ENCODE measurements at regions not wholly inside any gene's neighbourhood (a gene's known extent, or its start where the extent isn't known, plus 50 kb on each side); places are given as distances from the start of the nearest gene placed in this dataset.

DNA sequence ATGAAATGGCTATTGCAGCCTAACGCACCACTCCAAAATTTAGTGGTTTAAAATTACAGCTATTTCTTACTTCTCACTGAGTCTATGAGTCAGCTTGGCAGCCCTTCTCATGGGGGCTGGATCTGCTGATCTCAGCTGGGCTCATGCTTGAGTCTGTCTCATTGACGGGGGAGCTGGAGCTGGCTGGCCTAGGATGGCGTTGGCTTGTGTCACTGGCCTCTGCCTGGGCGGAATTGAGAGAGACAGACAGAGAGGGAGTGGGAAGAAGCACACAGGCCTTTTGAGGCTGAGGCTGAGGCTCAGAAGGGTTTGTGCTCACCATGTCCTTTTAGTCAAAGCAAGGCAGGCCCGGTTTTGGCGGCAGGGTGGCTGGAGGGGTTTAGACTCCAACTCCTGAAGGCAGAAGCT is 412.1 kb upstream of the MYT1L start:
- Histone ChIP-seq H3K9ac (ENCODE audit: insufficient read depth, low read length) (no peak overlapping the region), H3K27ac (ENCODE audit: insufficient read depth, low read length) (no peak overlapping the region)

DNA sequence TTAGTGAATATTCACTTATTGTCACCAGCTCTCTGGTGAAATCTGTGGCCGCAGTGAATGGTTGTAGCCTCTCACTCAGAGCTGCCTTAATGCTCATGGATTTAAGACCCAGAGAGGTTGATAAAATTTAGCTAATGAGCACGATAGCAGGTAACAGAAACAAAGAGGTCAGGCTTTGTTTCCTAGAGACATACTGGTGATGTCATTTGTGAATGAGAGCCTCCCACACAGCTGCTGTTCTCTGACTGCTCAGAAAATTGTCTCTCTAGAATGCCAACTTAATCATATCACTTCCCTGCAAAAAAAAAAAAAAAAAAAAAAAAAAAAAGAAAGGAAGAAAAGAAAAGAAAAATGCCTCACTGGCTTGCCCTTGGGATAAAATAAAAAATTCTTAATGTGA is 411.7 kb upstream of the MYT1L start:
- Histone ChIP-seq H3K4me2 (ENCODE audit: extremely low read depth, insufficient read depth, low read length) (no peak overlapping the region), H3K9ac (ENCODE audit: insufficient read depth, low read length) (no peak overlapping the region), H3K4me1 (ENCODE audit: control insufficient read depth, extremely low read depth, insufficient read depth, low read length) (no peaks in the 10 kb centered on the region), H3K27ac (ENCODE audit: insufficient read depth, low read length) (no peak overlapping the region), H2AFZ (ENCODE audit: low read length) (no peak overlapping the region), H3K36me3 (ENCODE audit: control insufficient read depth, insufficient read depth, low read length) (no peaks in the 10 kb centered on the region), H3K79me2 (ENCODE audit: control insufficient read depth, insufficient read depth, low read length) (no peaks in the 10 kb centered on the region), H3K27me3 (ENCODE audit: control insufficient read depth, insufficient read depth, low read length) (no peaks in the 10 kb centered on the region), H3K4me3 (replicated peaks in 1 of 4; ENCODE audit: control extremely low read depth in 1 of 4, insufficient read depth in 1 of 4, low read depth in 3 of 4, low read length in 4 of 4) (no peak overlapping the region), H3K9me3 (ENCODE audit: control insufficient read depth, insufficient read depth, low read depth, low read length) (no peaks in the 10 kb centered on the region), H4K20me1 (ENCODE audit: control insufficient read depth, extremely low read depth, insufficient read depth, low read length) (no peaks in the 10 kb centered on the region)
- TF ChIP-seq EZH2 (IDR thresholded peaks at IDR 0.05; ENCODE audit: low read length, missing control alignments) (no peak), CTCF (conservative IDR thresholded peaks at IDR 0.05 in 1 of 2, IDR thresholded peaks at IDR 0.05 in 1 of 2; ENCODE audit: low read depth in 1 of 2, low read length in 2 of 2) (no peak)
- peak in 1 of 2 donors; percentile 22 for DNase-seq (ENCODE audit: low read depth in 2 of 2)

More for the DNA sequence above, 412.1 kb upstream of the MYT1L start:
- Histone ChIP-seq H4K20me1 (ENCODE audit: control insufficient read depth, extremely low read depth, insufficient read depth, low read length) (no peaks in the 10 kb centered on the region), H3K4me2 (ENCODE audit: extremely low read depth, insufficient read depth, low read length) (no peak overlapping the region), H3K4me3 (replicated peaks in 1 of 4; ENCODE audit: control extremely low read depth in 1 of 4, insufficient read depth in 1 of 4, low read depth in 3 of 4, low read length in 4 of 4) (no peak overlapping the region), H3K9me3 (ENCODE audit: control insufficient read depth, insufficient read depth, low read depth, low read length) (no peaks in the 10 kb centered on the region), H3K36me3 (ENCODE audit: control insufficient read depth, insufficient read depth, low read length) (no peaks in the 10 kb centered on the region), H3K79me2 (ENCODE audit: control insufficient read depth, insufficient read depth, low read length) (no peaks in the 10 kb centered on the region), H3K27me3 (ENCODE audit: control insufficient read depth, insufficient read depth, low read length) (no peaks in the 10 kb centered on the region), H2AFZ (ENCODE audit: low read length) (no peak overlapping the region), H3K4me1 (ENCODE audit: control insufficient read depth, extremely low read depth, insufficient read depth, low read length) (no peaks in the 10 kb centered on the region)
- TF ChIP-seq CTCF (conservative IDR thresholded peaks at IDR 0.05 in 1 of 2, IDR thresholded peaks at IDR 0.05 in 1 of 2; ENCODE audit: low read depth in 1 of 2, low read length in 2 of 2): no peak
- no peak for TF ChIP-seq EZH2 (IDR thresholded peaks at IDR 0.05; ENCODE audit: low read length, missing control alignments)
- peak in 1 of 2 donors; percentile 64 for DNase-seq (ENCODE audit: low read depth in 2 of 2)

DNA sequence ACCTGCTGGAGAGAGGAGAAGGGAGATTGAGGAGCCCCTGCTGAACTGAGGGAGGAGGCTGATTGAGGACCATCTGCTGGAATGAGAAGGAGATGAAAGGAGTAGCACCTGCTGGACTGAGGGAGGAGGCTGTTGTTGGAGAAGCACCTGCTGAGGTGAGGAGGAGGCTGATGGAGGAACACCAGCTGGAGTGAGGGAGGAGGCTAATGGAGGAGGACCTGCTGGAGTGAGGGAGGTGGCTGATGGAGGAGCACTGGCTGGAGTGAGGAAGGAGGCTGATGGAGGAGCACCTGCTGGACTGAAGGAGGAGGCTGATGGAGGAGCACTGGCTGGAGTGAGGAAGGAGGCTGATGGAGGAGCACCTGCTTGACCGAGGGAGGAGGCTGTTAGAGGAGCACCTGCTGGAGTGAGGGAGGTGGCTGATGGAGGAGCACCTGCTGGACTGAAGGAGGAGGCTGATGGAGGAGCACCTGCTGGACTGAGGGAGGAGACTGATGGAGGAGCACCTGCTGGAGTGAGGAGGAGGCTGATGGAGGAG is 409.2 kb upstream of the MYT1L start:
- Histone ChIP-seq H3K27me3 (ENCODE audit: control insufficient read depth, insufficient read depth, low read length) (no peaks in the 10 kb centered on the region), H3K9me3 (ENCODE audit: control insufficient read depth, insufficient read depth, low read depth, low read length) (no peaks in the 10 kb centered on the region), H3K4me1 (ENCODE audit: control insufficient read depth, extremely low read depth, insufficient read depth, low read length) (no peaks in the 10 kb centered on the region), H3K9ac (ENCODE audit: insufficient read depth, low read length) (no peak overlapping the region), H3K79me2 (ENCODE audit: control insufficient read depth, insufficient read depth, low read length) (no peaks in the 10 kb centered on the region), H2AFZ (ENCODE audit: low read length) (no peak overlapping the region), H3K36me3 (ENCODE audit: control insufficient read depth, insufficient read depth, low read length) (no peaks in the 10 kb centered on the region), H3K27ac (ENCODE audit: insufficient read depth, low read length) (no peak overlapping the region), H3K4me3 (replicated peaks in 1 of 4; ENCODE audit: control extremely low read depth in 1 of 4, insufficient read depth in 1 of 4, low read depth in 3 of 4, low read length in 4 of 4) (no peak overlapping the region), H3K4me2 (ENCODE audit: extremely low read depth, insufficient read depth, low read length) (no peak overlapping the region), H4K20me1 (ENCODE audit: control insufficient read depth, extremely low read depth, insufficient read depth, low read length) (no peaks in the 10 kb centered on the region)
- DNase-seq (ENCODE audit: low read depth in 2 of 2): no peak
- no peak for TF ChIP-seq CTCF (conservative IDR thresholded peaks at IDR 0.05 in 1 of 2, IDR thresholded peaks at IDR 0.05 in 1 of 2; ENCODE audit: low read depth in 1 of 2, low read length in 2 of 2)
- TF ChIP-seq EZH2 (IDR thresholded peaks at IDR 0.05; ENCODE audit: low read length, missing control alignments): no peak

All from fibroblast of lung (primary cell).